ENCODE measurements at regions not wholly inside any gene's neighbourhood (a gene's known extent, or its start where the extent isn't known, plus 50 kb on each side); places are given as distances from the start of the nearest gene placed in this dataset.

DNA sequence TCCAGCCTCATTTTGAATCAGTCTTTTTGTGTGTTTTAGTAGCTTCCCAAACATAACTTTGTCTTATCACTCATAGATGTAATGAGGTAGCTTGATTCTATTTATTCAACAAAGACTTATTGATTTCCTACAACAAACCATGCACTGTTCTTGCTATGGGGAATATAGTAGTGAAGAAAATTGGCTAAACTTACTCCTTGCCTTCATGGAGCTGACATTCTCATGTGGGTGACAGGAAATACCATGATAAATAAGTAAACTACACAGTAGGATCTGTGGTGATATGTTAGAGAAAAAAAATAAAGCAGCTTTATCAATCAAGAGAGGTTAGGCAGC lies 255.7 kb upstream of the TNC start:
- DNase-seq = no peak

- no peak for DNase-seq
Observed at GRCh38 chr9:115374724-115375268, 256.8 kb upstream of the TNC start.

DNA sequence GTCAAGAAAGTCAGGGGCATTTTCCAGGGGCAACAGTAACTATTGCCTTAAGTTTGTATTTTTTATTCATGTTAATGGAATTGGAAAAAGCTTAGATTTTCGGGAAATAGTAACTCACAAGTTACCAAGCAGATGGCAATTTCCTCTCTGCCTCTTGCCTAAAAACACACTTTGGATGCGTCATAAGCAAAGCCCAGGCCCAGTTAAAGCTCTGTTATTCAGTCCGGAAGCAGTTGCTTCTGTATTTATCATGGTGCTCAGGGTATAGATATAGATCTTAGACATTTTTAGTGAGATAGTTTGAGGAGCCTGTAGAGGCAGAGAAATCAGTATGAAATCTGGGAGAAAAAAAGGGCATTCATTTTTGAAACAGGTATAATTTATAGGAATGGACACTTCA lies 260.3 kb upstream of the TNC start:
- DNase-seq = no peak

DNA sequence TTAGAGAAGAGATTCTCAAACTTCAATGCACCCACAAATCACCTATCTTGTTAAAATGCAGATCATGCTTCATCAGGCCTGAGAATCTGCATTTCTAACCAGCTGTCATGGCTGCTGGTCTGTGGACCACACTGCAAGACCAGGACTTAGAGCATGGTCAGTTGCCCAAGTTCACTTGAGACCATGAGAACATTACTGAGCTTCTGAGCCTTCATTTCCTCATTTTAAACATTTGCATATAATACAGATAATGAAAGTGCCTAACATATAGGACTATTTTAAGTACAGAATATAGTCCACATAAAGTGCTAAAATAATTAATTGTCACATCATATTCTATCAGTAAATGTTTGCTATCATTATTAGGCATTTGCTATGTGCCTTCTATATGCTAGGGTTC lies 260.8 kb upstream of the TNC start:
- no peak for DNase-seq

DNA sequence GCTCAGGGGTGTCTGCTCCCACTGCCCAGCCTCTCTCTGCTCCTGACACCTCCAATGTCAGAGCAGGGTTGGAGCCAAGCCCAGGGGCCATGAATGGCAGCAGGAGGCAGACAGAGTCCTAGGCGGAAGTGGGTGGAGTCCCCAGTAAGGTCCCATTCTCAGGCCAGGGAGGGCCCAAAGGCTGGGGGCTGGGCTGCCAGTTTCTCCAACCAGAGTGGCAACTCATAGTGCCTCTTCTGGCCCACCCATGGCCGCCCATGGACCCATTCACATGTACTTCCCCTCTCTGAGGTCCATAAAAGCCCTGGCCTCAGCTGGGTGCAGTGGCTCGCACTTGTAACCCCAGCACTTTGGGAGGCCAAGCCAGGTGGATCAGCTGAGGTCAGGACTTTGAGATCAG lies 261.8 kb upstream of the TNC start:
- DNase-seq = no peak

DNA sequence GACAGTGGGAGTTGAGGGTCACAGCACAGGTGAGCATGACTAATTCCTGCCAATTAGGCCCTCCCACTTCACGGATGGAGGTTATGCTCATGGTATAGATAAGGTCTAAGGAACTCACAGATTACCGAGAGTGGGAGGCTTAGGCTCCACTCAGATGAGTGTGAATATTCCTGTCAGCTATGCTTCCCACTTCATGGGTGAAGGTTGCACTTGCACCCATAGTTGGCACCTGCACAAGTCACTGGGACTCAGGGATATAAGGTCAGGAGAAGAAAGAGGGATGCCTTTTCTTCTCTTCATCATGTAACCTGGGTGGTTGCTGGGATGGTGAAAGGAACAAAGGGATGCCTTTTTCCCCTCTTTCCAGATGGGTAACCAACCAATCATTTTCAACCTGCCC lies 264.9 kb upstream of the TNC start:
- DNase-seq = no peak

- DNase-seq = no peak
Observed at GRCh38 chr9:115385383-115386122, 267.6 kb upstream of the TNC start.

- no peak for DNase-seq
Observed at GRCh38 chr9:115386963-115387770, 269.2 kb upstream of the TNC start.

- DNase-seq = no peak
Observed at GRCh38 chr9:115391168-115391825, 273.3 kb upstream of the TNC start.

DNA sequence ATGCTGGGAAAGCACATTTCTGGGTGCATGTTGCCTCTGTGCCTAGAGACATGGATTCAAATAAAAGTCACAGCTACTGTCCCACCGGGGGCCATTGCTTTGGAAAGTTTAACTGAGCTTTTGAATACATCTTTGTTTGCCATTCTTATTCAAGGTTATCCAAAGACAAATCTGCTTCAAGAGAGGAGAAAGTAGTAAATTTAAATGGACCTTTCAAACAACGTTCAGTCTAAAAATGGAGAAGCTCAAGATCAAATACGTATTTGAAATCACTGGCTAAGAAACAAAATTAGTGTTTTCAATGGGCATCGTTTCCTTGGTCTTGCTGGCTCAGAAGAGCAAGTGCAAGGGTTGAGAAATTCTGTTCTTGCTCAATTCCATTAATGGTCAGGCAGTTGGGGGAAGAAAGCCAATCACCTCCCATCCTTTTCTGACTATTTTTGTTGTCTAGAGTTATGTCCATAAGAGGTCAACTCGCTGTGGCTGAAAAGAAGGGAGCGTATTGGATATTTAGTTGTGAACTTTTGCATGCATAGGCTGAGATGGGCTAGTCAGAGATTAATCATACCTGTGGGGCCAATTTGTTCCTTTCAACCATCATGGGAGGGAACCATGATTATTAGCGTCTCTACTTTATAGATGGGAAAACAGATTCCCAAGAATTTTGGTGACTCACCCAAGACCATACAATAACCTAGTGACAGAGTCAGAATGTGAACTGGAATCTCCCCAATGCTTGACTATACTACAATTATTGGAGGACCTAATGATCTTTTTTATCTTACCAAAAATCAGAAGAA lies 276.2 kb upstream of the TNC start:
- no peak for DNase-seq

DNA sequence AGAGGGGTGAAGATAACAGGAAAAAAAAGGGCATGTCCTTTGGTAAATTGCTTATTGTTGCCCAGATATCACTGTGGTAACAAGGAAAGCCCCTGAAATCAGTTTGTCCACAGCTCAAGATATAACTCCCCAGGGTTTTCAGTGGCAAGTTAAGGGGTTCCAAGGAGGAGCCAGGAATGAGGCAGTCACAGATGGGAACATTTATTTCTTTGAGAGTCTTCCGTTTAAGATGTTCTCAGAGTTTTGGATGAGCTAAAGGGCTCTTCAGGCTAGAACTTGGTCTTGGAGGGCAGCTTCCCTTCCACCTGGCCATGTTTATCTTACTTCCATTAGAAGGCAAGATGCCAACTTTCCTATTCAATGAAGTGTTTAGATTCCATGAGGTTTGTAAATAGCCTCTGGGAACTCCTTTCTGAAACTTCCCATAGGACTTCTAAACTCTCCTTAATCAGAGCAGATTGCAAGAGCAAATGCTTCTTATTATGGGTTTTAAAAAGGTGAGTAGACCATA lies 277.6 kb upstream of the TNC start:
- no peak for DNase-seq

DNA sequence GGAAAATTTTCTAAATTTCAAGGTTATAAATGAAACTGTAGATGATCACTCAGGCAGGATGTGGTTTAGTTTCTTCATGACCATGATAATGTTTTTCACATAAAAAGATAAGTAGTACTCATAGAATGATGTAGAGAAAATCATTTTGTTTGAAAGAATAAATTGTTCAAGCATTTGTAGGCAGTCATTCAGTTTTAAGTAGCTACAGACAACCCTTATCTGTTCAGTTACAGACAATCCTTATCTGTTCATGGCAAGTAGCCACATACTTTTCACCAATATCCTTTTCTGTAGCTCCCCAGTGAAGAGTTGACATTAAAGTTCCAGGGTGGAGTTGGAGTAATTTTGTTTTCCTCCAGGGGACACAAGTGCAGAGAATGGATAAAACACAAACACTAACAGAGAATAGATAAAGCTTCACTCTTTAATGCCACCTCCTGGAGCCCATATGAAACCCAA lies 278.1 kb upstream of the TNC start:
- DNase-seq = no peak

DNA sequence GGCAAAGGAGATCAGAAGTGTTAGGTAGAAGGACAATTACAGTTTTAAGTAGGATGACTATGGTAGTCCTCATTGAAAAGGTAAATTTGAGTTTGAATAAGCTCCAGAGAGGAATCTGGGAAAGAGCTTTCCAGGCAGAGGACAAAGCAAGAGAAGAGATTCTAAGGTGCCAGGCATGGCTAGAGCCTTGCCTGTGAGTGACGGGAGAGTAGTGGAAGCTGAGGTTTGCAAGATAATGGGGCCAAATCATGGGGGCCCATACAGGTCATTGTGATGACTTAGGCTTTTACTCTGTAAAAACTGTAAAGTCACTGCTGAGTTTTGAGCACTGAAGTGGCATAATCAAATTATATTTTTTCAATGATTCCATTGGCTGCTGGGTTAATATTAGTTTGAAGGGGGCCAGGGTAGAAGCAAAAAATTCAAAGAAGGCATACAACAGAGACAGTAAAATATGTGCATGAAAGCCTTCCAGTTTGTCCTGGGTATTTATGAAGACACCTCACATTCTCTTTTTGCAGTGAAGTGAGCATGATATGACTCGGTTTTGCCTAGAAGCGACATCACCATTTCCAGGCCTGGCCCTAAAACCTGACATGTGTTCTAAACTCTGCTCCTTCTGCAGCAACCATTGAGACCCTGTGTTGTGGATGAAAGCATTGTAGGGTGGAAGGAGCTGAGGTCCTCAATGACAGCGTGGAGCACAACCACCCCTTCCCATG lies 279.8 kb upstream of the TNC start:
- no peak for DNase-seq

DNA sequence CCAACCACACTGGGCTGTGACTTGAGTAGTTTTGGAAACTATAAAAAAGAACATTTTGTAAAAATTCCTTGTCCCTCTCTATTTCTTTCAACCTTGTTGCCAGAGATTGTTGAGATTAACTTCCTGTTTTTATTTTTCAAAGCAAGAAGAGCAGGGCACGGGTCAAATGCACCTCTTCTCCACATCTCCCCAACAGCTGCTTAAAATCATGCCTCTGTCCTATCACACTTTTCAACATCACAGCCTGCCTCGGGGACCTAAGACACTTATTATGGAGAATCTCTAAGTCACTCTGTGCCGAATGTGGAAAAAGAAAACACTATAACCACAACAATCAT lies 280.3 kb upstream of the TNC start:
- DNase-seq = no peak

DNA sequence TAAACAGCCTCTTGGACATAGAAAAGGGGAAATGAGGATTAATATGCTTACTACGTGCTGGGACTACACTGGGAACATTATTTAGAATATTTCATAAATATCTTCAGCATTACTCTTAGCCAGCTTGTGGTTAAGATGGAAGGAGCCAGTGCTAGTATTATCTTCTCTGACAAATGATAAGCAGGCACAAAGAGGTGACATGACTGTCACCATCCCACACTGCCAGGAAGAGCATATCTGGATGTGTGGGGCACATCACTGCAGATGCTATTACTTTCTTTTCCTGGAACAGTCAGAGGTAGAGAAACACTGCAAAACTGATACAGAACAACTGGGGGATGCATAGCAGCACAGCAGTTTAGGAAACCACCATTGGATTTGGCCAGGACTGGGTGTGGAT lies 281.0 kb upstream of the TNC start:
- no peak for DNase-seq

DNA sequence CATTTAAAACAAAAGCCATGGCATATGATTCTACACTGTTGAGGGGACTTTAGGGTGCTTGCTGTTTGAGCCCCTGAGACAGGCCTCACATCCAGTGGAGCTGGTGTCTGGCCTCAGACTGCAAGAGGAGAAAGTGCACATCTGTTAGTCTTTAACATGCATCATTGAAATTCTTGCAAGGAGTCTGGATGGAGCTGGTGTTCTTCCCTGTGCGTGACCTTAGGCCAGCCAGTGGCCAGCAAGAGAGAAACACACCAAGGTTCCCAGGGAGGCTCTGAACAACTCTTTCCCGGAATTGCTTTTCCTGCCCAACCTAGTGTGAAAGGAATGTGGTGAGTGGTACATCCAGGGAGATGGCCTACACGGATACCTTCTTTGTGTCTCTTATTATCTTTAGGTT lies 282.8 kb upstream of the TNC start:
- DNase-seq = no peak

DNA sequence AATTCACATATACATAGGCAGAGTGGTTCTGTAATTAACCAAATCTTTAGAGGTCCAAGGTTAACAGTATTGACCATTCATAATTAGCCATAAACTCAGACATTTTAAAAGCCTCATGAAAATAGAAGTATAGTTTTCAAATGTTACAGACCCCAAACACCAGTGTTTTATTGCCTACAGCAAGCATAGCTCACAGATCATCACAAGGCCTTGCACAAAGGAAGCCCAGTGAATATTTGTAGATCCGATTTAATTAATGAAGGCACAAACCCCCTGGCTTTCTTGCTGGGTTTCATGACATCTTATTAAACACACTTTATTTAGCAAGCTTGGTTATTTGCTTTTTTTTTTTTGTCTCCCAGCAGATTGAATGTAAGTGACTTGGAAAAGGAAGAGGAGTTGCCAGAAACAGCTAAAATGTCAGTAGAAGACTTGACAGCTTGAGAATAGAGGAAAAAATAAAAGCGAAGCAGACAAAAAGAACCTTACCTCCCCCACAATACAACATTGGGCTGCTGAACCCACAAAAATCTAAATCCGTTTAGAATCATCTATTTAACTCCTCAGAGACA lies 283.9 kb upstream of the TNC start:
- DNase-seq = no peak

- no peak for DNase-seq
Observed at GRCh38 chr9:115403753-115404152, 285.8 kb upstream of the TNC start.

DNA sequence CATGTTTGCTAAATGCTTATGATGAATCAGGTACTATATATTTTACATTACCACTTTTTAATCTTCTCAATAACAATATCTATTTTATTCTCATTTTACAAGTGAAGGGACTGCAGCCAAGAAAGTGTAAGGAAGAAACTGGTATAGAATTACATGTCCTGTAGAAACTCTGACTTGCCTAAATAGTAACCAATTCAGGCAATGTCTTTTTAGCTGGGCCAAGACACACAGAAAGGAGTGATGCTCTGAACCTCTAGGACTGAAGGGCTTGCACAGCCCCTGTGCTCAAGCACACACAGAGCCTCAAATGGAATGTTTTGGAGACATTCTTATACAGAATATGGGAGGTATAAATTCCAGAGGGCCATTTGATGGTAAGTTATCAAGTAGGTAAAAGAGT lies 286.4 kb upstream of the TNC start:
- no peak for DNase-seq

DNA sequence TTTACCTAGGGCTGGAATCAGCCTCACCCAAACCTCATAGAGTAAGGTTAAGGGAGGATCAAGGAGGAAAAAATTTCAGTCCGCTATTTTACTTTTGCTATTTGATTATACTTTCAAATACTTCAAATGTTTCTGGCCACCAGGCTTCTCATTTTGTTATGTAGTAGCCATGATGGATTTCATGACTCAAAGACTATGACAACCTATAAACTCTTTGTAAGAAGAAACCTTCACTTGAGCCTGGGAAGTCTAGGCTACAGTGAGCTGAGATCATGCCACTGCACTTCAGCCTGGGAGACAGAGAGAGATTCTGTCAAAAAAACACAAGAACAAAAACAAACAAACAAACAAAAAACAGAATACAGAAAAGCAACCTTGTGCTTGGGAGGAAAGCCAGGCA lies 293.6 kb upstream of the TNC start:
- DNase-seq = no peak

DNA sequence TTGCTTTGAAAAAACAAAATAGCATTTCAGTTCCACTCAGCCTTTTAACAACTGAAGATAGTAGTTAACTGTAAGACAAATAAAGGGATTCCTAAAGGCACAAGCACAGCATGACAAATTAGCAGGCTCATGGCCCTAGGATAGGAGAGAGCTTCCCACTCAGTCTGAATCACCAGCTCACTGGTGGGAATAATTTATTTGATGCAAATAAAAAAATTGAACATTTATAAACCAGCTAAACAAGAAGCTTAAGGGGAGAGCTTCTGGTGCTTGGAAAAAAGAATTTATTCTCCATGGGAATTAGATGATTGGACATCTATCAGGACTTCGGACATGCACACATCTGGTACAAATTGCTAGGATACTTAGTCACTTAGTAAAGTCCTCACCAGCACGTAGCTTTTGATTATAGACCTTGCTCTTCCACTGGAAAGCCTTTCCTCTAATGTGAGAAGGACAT lies 294.1 kb upstream of the TNC start:
- no peak for DNase-seq

- no peak for DNase-seq
Observed at GRCh38 chr9:115412656-115413055, 294.7 kb upstream of the TNC start.
